K562 (cell line): ENCODE measurements at regions not wholly inside any gene's neighbourhood (a gene's known extent, or its start where the extent isn't known, plus 50 kb on each side); places are given as distances from the start of the nearest gene placed in this dataset.

Experiments
- ATAC-seq: fragments of 200-7000 bp; cut with Tn5 transposase; 3 replicates; pipeline ENCODE4 v1.9.1; 2020; ENCODE audit warnings: moderate library complexity
- BruUV-seq: library from RNA; stranded (reverse); fragments of 400-500 nt; replicated peaks from 2 replicates; lab custom pipeline; 2021; lab: Mats Ljungman, UMichigan
- CTCF ChIA-PET: fragments of 300-600 bp; formaldehyde crosslinking; extraction: SDS; loops from one replicate; lab custom pipeline; 2021; ENCODE audit warnings: low intra/inter-chr PET ratio; lab: Yijun Ruan, JAX
- POLR2A ChIA-PET: fragments of 300-600, 350-650 bp; sonication (Branson Sonifier 250); formaldehyde crosslinking; extraction: SDS; loops from one replicate; lab custom pipeline; 2021; ENCODE audit warnings: antibody characterized with exemption, inconsistent platforms; lab: Yijun Ruan, JAX
- DNase-seq, 4 experiments: peaks; one replicate each; pipeline versions ENCODE4 v3.0.0 to v3.0.0-alpha.2; 2011 to 2018; ENCODE audit warnings: low spot score in 3 of 4, mixed read lengths in 3 of 4; ENCODE audit errors: extremely low read depth in 1 of 4
- FAIRE-seq: peaks from 2 replicates; lab custom pipeline; 2011; peaks lifted over from hg19 to GRCh38; lab: Jason Lieb, UNC
- H2AFZ ChIP-seq: 2 replicates; pipeline ENCODE4 v1.6.0; 2011; ENCODE audit warnings: low read depth, low read length, control low read depth, inconsistent platforms
- H3K27ac ChIP-seq: fragments of 200-600 bp; 3 replicates; pipeline ENCODE4 v1.8.0; 2011; ENCODE audit warnings: low read depth, mild to moderate bottlenecking, control low read depth, inconsistent platforms, low read length, moderate library complexity, mixed read lengths; ENCODE audit errors: extremely low read depth
- H3K27me3 ChIP-seq, 2 experiments: fragments of 300-600 bp in 1 of 2; 2 replicates in 1 of 2; 3 replicates in 1 of 2; pipeline versions ENCODE4 v1.6.0 to v1.8.0; 2011; ENCODE audit warnings: inconsistent platforms in 2 of 2, low read length in 2 of 2, mild to moderate bottlenecking in 1 of 2, mixed read lengths in 1 of 2, moderate library complexity in 1 of 2; ENCODE audit not compliant: control insufficient read depth in 2 of 2, insufficient read depth in 2 of 2
- H3K36me3 ChIP-seq: fragments of 300-600 bp; 3 replicates; pipeline ENCODE4 v1.8.0; 2011; ENCODE audit warnings: mild to moderate bottlenecking, low read length, inconsistent platforms; ENCODE audit not compliant: control insufficient read depth, insufficient read depth
- H3K4me1 ChIP-seq, 2 experiments: fragments of 200-600 bp in 1 of 2; replicated peaks in 1 of 2; 2 replicates in 1 of 2; 3 replicates in 1 of 2; pipeline versions ENCODE4 v1.5.1 to v1.8.0; 2011; ENCODE audit warnings: inconsistent platforms in 2 of 2, low read length in 2 of 2, mild to moderate bottlenecking in 1 of 2, mixed read lengths in 1 of 2, moderate library complexity in 1 of 2; ENCODE audit not compliant: control insufficient read depth in 2 of 2, insufficient read depth in 2 of 2
- H3K4me2 ChIP-seq: 2 replicates; pipeline ENCODE4 v1.6.1; 2011; ENCODE audit warnings: low read length, control low read depth, inconsistent platforms, mixed read lengths; ENCODE audit not compliant: insufficient read depth
- H3K4me3 ChIP-seq: fragments of 200-600 bp; sonication (generic), shearing (Covaris generic); 2 replicates; pipeline ENCODE4 v1.5.1; 2016; ENCODE audit warnings: control low read depth, inconsistent platforms
- H3K79me2 ChIP-seq: fragments of 200-600 bp; 3 replicates; pipeline ENCODE4 v1.8.0; 2011; ENCODE audit warnings: low read length, inconsistent platforms; ENCODE audit not compliant: control insufficient read depth, insufficient read depth
- H3K9ac ChIP-seq, 2 experiments: 2 replicates each; pipeline versions ENCODE4 v1.6.0 to v1.6.1; 2011; ENCODE audit warnings: low read depth in 2 of 2, low read length in 2 of 2, control low read depth in 1 of 2, inconsistent platforms in 1 of 2, mild to moderate bottlenecking in 1 of 2, mixed read lengths in 1 of 2; ENCODE audit not compliant: insufficient read depth in 1 of 2
- H3K9me1 ChIP-seq: one replicate; pipeline ENCODE4 v1.6.0; 2011; ENCODE audit warnings: inconsistent platforms, mild to moderate bottlenecking, low read length, moderate library complexity; ENCODE audit not compliant: control insufficient read depth, insufficient read depth
- H3K9me3 ChIP-seq: replicated peaks from 2 replicates; pipeline ENCODE4 v1.5.1; 2011; ENCODE audit warnings: low read depth, low read length, inconsistent platforms; ENCODE audit not compliant: control insufficient read depth, insufficient read depth
- H4K20me1 ChIP-seq: replicated peaks from 2 replicates; pipeline ENCODE4 v1.6.1; 2011; ENCODE audit warnings: low read length, inconsistent platforms, mixed read lengths; ENCODE audit not compliant: control insufficient read depth, insufficient read depth
- HEY1 ChIP-seq: fragments of 250-450 bp; sonication (Bioruptor Pico); IDR thresholded peaks from 2 replicates; pipeline ENCODE4 v1.5.0; 2020; ENCODE audit warnings: mild to moderate bottlenecking, moderate library complexity, borderline replicate concordance
- LEF1 ChIP-seq: fragments of 450-650 bp; IDR thresholded peaks from 2 replicates; pipeline ENCODE4 v1.6.1; 2016; ENCODE audit warnings: mild to moderate bottlenecking
- MED1 ChIP-seq: sonication (generic); formaldehyde crosslinking; IDR thresholded peaks from 2 replicates; pipeline ENCODE4 v1.8.1; 2023; ENCODE audit warnings: missing genetic modification reagents, borderline replicate concordance
- MXI1 ChIP-seq: IDR thresholded peaks from 2 replicates; pipeline ENCODE4 v1.6.1; 2011; ENCODE audit warnings: low read depth, mild to moderate bottlenecking, improper control_type of control experiment, low read length
- NCOR1 ChIP-seq: fragments of 450-650 bp; IDR thresholded peaks from 2 replicates; pipeline ENCODE4 v1.6.1; 2016; ENCODE audit warnings: mild to moderate bottlenecking, moderate library complexity
- NR3C1 ChIP-seq: sonication (generic); formaldehyde crosslinking; IDR thresholded peaks from 2 replicates; pipeline ENCODE4 v1.8.1; 2022; ENCODE audit warnings: missing genetic modification reagents
- POLR2A ChIP-seq: fragments of 450-650 bp; conservative IDR thresholded peaks from 2 replicates; pipeline ENCODE4 v1.6.1; 2016
- POLR3G ChIP-seq: IDR thresholded peaks from 2 replicates; pipeline ENCODE4 v1.6.1; 2011; ENCODE audit not compliant: insufficient read length, insufficient replicate concordance; ENCODE audit errors: extremely low read depth
- TCF7L2 ChIP-seq: fragments of 150-350 bp; IDR thresholded peaks from 2 replicates; pipeline ENCODE4 v1.6.1; 2016; ENCODE audit warnings: low read depth, mild to moderate bottlenecking, low read length, moderate library complexity
- TCFL5 ChIP-seq: fragments of 250-450 bp; sonication (Bioruptor Pico); conservative IDR thresholded peaks from 2 replicates; pipeline ENCODE4 v1.6.1; 2021; ENCODE audit warnings: mild to moderate bottlenecking, moderate library complexity, matching md5 sums
- ZFX ChIP-seq: sonication (generic); formaldehyde crosslinking; IDR thresholded peaks from 2 replicates; pipeline ENCODE4 v1.8.0; 2022; ENCODE audit warnings: mild to moderate bottlenecking, missing genetic modification reagents, moderate library complexity
- ZKSCAN3 ChIP-seq: fragments of 250-450 bp; sonication (Bioruptor Pico); IDR thresholded peaks from 2 replicates; pipeline ENCODE4 v1.4.0; 2020
- ZNF253 ChIP-seq: fragments of 250-450 bp; sonication (Bioruptor Pico); conservative IDR thresholded peaks from 2 replicates; pipeline ENCODE4 v1.6.1; 2021; ENCODE audit warnings: mild to moderate bottlenecking
- ZNF586 ChIP-seq: fragments of 450-650 bp; formaldehyde crosslinking; conservative IDR thresholded peaks from 2 replicates; pipeline ENCODE4 v1.4.0; 2020; ENCODE audit warnings: mild to moderate bottlenecking, moderate library complexity
- WGBS: fragments of 100-300 bp; shearing (Covaris generic); methylation state at CpG from one replicate; pipeline ENCODE4 v1.1.6; 2016; ENCODE audit warnings: low coverage, mixed read lengths; ENCODE audit not compliant: insufficient coverage; ENCODE audit errors: missing lambda C conversion rate; 5-methylcytosine and 5-hydroxymethylcytosine counted together
- in situ Hi-C: fragments of 300-500 bp; cut with MboI; formaldehyde crosslinking; loops from 4 replicates; pipeline ENCODE4 v1.15.0; 2018; ENCODE audit warnings: inconsistent platforms, mixed read lengths
- intact Hi-C: fragments of 100-400 bp; cut with micrococcal nuclease; formaldehyde crosslinking; loops from 2 replicates; pipeline ENCODE4 v1.14.2; 2022
- TF ChIP-seq, protein P1 (sequence below): fragments of 450-650 bp; IDR thresholded peaks from 2 replicates; pipeline ENCODE4 v1.6.1; 2014; ENCODE audit warnings: low read depth, mild to moderate bottlenecking, moderate library complexity, borderline replicate concordance
- TF ChIP-seq, protein P2 (sequence below): IDR thresholded peaks from 2 replicates; pipeline ENCODE4 v1.6.1; 2014; ENCODE audit warnings: antibody characterized with exemption
- TF ChIP-seq, protein P3 (sequence below): fragments of 450-650 bp; formaldehyde crosslinking; IDR thresholded peaks from 2 replicates; pipeline ENCODE4 v1.4.0; 2022; ENCODE audit warnings: missing genetic modification characterization
- TF ChIP-seq, protein P4 (sequence below): fragments of 450-650 bp; IDR thresholded peaks from 2 replicates; pipeline ENCODE4 v1.6.1; 2016; ENCODE audit warnings: low read depth, mild to moderate bottlenecking, moderate library complexity
- TF ChIP-seq, protein P5 (sequence below): sonication (generic); formaldehyde crosslinking; IDR thresholded peaks from 2 replicates; pipeline ENCODE4 v1.8.0; 2022; ENCODE audit warnings: mild to moderate bottlenecking, low read depth, missing genetic modification reagents

DNA sequence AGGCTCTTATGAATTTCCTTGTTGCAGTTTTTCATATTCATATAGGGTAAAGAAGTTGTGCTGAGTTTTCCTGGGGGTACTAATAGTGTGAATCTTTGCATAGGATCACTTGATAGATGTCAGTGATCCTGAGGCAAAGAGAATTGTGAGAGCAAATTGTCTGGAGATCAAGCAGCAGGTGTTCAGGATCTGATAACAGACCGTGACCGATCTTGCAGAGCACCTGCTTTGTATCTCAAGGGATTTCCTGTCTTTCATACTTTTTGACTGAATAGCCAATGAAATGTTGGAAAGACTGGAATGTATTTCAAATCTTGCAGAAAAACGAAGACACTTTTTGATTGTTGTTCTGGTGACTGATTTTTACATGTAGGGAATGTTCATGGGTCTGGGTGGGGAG is 914.5 kb downstream of the STIM2 start:
- Histone ChIP-seq H3K9me3 (no peaks in the 10 kb centered on the region; the same call in none of the 2 replicates), H2AFZ (no peak overlapping the region), H3K4me3 (no peak overlapping the region), H3K36me3 (no peaks in the 10 kb centered on the region), H3K9me1 (no peaks in the 10 kb centered on the region), H3K79me2 (no peaks in the 10 kb centered on the region), H4K20me1 (no peaks in the 10 kb centered on the region), H3K4me1 (no peaks in the 10 kb centered on the region), H3K27ac (no peak overlapping the region), H3K9ac (no peak overlapping the region), H3K27me3 (no peaks in the 10 kb centered on the region), H3K4me2 (no peak overlapping the region)
- no peak for ATAC-seq
- ChIA-PET CTCF (no interaction called here), POLR2A (no interaction called here)
- TF ChIP-seq MED1 (CRISPR knock-in tag) (no peak), MXI1 (no peak), ZNF253 (CRISPR knock-in tag) (no peak), TCF7L2 (no peak), NR3C1 (CRISPR knock-in tag) (no peak), TCFL5 (no peak), ZNF586 (no peak), LEF1 (no peak), HEY1 (CRISPR knock-in tag) (no peak), NCOR1 (no peak), ZKSCAN3 (CRISPR knock-in tag) (no peak), POLR3G (no peak), ZFX (CRISPR knock-in tag) (no peak), POLR2A (no peak)
- TF ChIP-seq, protein P1, sequence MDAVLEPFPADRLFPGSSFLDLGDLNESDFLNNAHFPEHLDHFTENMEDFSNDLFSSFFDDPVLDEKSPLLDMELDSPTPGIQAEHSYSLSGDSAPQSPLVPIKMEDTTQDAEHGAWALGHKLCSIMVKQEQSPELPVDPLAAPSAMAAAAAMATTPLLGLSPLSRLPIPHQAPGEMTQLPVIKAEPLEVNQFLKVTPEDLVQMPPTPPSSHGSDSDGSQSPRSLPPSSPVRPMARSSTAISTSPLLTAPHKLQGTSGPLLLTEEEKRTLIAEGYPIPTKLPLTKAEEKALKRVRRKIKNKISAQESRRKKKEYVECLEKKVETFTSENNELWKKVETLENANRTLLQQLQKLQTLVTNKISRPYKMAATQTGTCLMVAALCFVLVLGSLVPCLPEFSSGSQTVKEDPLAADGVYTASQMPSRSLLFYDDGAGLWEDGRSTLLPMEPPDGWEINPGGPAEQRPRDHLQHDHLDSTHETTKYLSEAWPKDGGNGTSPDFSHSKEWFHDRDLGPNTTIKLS = no peak
- TF ChIP-seq, protein P2, sequence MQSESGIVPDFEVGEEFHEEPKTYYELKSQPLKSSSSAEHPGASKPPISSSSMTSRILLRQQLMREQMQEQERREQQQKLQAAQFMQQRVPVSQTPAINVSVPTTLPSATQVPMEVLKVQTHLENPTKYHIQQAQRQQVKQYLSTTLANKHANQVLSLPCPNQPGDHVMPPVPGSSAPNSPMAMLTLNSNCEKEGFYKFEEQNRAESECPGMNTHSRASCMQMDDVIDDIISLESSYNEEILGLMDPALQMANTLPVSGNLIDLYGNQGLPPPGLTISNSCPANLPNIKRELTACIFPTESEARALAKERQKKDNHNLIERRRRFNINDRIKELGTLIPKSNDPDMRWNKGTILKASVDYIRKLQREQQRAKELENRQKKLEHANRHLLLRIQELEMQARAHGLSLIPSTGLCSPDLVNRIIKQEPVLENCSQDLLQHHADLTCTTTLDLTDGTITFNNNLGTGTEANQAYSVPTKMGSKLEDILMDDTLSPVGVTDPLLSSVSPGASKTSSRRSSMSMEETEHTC = no peak
- TF ChIP-seq, protein P3, sequence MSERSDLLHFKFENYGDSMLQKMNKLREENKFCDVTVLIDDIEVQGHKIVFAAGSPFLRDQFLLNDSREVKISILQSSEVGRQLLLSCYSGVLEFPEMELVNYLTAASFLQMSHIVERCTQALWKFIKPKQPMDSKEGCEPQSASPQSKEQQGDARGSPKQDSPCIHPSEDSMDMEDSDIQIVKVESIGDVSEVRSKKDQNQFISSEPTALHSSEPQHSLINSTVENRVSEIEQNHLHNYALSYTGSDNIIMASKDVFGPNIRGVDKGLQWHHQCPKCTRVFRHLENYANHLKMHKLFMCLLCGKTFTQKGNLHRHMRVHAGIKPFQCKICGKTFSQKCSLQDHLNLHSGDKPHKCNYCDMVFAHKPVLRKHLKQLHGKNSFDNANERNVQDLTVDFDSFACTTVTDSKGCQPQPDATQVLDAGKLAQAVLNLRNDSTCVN (CRISPR knock-in tag) = no peak
- TF ChIP-seq, protein P4, sequence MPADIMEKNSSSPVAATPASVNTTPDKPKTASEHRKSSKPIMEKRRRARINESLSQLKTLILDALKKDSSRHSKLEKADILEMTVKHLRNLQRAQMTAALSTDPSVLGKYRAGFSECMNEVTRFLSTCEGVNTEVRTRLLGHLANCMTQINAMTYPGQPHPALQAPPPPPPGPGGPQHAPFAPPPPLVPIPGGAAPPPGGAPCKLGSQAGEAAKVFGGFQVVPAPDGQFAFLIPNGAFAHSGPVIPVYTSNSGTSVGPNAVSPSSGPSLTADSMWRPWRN = no peak
- TF ChIP-seq, protein P5, sequence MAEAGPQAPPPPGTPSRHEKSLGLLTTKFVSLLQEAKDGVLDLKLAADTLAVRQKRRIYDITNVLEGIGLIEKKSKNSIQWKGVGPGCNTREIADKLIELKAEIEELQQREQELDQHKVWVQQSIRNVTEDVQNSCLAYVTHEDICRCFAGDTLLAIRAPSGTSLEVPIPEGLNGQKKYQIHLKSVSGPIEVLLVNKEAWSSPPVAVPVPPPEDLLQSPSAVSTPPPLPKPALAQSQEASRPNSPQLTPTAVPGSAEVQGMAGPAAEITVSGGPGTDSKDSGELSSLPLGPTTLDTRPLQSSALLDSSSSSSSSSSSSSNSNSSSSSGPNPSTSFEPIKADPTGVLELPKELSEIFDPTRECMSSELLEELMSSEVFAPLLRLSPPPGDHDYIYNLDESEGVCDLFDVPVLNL (CRISPR knock-in tag) = no peak
- intact Hi-C loops (no loop called here), in situ Hi-C loops (no loop called here)
- 0% methylated on average over 3 of the region's 3 CpGs for WGBS
- no peak for DNase-seq
- BruUV-seq = no TSS peak
- FAIRE-seq = no peak
